ENCODE measurements at regions not wholly inside any gene's neighbourhood (a gene's known extent, or its start where the extent isn't known, plus 50 kb on each side); places are given as distances from the start of the nearest gene placed in this dataset.

DNA sequence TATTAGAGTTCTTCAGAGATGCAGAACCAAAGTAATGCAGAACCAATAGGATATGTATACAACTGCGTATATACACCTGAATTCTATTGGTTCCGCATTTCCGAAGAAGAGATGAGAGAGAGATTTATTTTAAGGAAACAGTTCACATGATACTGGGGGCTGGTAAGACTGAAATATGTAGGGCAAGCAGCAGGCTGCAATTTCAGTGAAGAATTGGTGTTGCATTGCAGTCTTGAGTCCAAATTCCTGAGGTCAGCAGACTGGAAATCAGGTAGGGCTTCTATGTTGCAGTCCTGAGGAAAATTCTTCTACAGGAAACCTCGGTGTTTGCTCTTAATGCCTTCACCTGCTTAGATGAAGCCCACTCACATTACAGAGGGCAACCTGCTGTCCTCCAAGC lies 128.2 kb upstream of the MED13 start:
- TF ChIP-seq KDM1A (IDR thresholded peaks at IDR 0.05; ENCODE audit: low read depth) (no peak), JUN (IDR thresholded peaks at IDR 0.05) (no peak)
- TF ChIP-seq, protein P1, sequence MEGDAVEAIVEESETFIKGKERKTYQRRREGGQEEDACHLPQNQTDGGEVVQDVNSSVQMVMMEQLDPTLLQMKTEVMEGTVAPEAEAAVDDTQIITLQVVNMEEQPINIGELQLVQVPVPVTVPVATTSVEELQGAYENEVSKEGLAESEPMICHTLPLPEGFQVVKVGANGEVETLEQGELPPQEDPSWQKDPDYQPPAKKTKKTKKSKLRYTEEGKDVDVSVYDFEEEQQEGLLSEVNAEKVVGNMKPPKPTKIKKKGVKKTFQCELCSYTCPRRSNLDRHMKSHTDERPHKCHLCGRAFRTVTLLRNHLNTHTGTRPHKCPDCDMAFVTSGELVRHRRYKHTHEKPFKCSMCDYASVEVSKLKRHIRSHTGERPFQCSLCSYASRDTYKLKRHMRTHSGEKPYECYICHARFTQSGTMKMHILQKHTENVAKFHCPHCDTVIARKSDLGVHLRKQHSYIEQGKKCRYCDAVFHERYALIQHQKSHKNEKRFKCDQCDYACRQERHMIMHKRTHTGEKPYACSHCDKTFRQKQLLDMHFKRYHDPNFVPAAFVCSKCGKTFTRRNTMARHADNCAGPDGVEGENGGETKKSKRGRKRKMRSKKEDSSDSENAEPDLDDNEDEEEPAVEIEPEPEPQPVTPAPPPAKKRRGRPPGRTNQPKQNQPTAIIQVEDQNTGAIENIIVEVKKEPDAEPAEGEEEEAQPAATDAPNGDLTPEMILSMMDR (IDR thresholded peaks at IDR 0.05) = no peak

Measured in A549 (cell line).